Esophagus squamous epithelium (tissue), 5 donors: ENCODE measurements at regions not wholly inside any gene's neighbourhood (a gene's known extent, or its start where the extent isn't known, plus 50 kb on each side); places are given as distances from the start of the nearest gene placed in this dataset.

ENCODE experiments used
- DNase-seq: peaks from one replicate; lab custom pipeline; 2025; lab: John Stamatoyannopoulos, UW
- H3K27ac ChIP-seq, 4 donors: fragments of 200-600 bp; sonication (generic); one replicate each; pipeline ENCODE4 v1.5.1; 2016 to 2019; ENCODE audit warnings: mild to moderate bottlenecking in 1 of 4
- H3K27me3 ChIP-seq, 4 donors: fragments of 200-600 bp; sonication (generic); 1 replicate in 3 of 4; 2 replicates in 1 of 4; pipeline versions ENCODE4 v1.5.1 to v1.6.0; 2017 to 2021; ENCODE audit warnings: antibody characterized with exemption in 1 of 4
- H3K36me3 ChIP-seq, 3 donors: fragments of 200-600 bp; sonication (generic); one replicate each; pipeline ENCODE4 v1.5.1; 2016 to 2019
- H3K4me1 ChIP-seq, 3 donors: fragments of 200-600 bp; sonication (generic); one replicate each; pipeline ENCODE4 v1.5.1; 2017 to 2019
- H3K4me3 ChIP-seq, 4 donors: fragments of 200-600 bp; sonication (generic); 1 replicate in 3 of 4; 2 replicates in 1 of 4; pipeline ENCODE4 v1.5.1; 2016 to 2019; ENCODE audit warnings: mild to moderate bottlenecking in 2 of 4, moderate library complexity in 1 of 4
- H3K9me3 ChIP-seq, 3 donors: fragments of 200-600 bp; sonication (generic); one replicate each; pipeline ENCODE4 v1.5.1; 2016 to 2019
- CTCF ChIP-seq, 6 experiments: fragments of 450-650 bp in 4 of 6; fragments of 200-600 bp in 2 of 6; sonication (generic) in 2 of 6; IDR thresholded peaks; one replicate each; pipeline ENCODE4 v1.5.1; 2016 to 2019; ENCODE audit warnings: antibody characterized with exemption in 6 of 6, mild to moderate bottlenecking in 4 of 6, moderate library complexity in 4 of 6
- POLR2A ChIP-seq, 4 donors: fragments of 450-650 bp; IDR thresholded peaks; one replicate each; pipeline ENCODE4 v1.6.1; 2017; ENCODE audit warnings: antibody characterized with exemption in 4 of 4, mild to moderate bottlenecking in 4 of 4, moderate library complexity in 3 of 4
- WGBS, 2 donors: methylation state at CpG; one replicate each; pipeline ENCODE4 v1.1.5; 2018; 5-methylcytosine and 5-hydroxymethylcytosine counted together
- intact Hi-C: fragments of 100-400 bp; cut with DNase I; formaldehyde crosslinking; loops from one replicate; pipeline ENCODE4 v1.15.0; 2022
- donor health status: DM: yes; HTN: yes; CAD: no.

- intact Hi-C loops = no loop called here
- TF ChIP-seq POLR2A (IDR thresholded peaks at IDR 0.05) = no peak
- TF ChIP-seq CTCF (IDR thresholded peaks at IDR 0.05) = no peak
- no peaks in the 10 kb centered on the region for H3K36me3 ChIP-seq
- WGBS, 2 donors = 69 to 88% methylated on average over 2 of the region's 2 CpGs
- DNase-seq = no peak
- H3K27me3 ChIP-seq = no peaks in the 10 kb centered on the region
- H3K27ac ChIP-seq = no peak overlapping the region
- peaks cover 0 to 4% (median 0%) of the 10 kb centered on the region in 3 donors for H3K4me1 ChIP-seq
- no peak overlapping the region for H3K4me3 ChIP-seq
- H3K9me3 ChIP-seq = no peaks in the 10 kb centered on the region
Observed at GRCh38 chr1:170789063-170789462, 125.1 kb downstream of the PRRX1 start.

GRCh38 chr1:170790175-170790574 lies 126.2 kb downstream of the PRRX1 start:
- no peak for DNase-seq
- Histone ChIP-seq H3K4me1 (peaks cover 0 to 4% (median 0%) of the 10 kb centered on the region in 3 donors), H3K27me3 (no peaks in the 10 kb centered on the region), H3K4me3 (no peak overlapping the region), H3K27ac (no peak overlapping the region), H3K36me3 (no peaks in the 10 kb centered on the region), H3K9me3 (no peaks in the 10 kb centered on the region)
- WGBS, 2 donors = 19 to 22% methylated on average over 2 of the region's 2 CpGs
- intact Hi-C loops = no loop called here
- no peak for TF ChIP-seq POLR2A (IDR thresholded peaks at IDR 0.05)
- TF ChIP-seq CTCF (IDR thresholded peaks at IDR 0.05) = no peak

GRCh38 chr1:170790651-170791071 lies 126.7 kb downstream of the PRRX1 start:
- 32 to 46% methylated on average over 3 of the region's 3 CpGs for WGBS, 2 donors
- Histone ChIP-seq H3K27ac (no peak overlapping the region), H3K4me1 (peaks cover 0 to 4% (median 0%) of the 10 kb centered on the region in 3 donors), H3K27me3 (no peaks in the 10 kb centered on the region), H3K9me3 (no peaks in the 10 kb centered on the region), H3K4me3 (no peak overlapping the region), H3K36me3 (no peaks in the 10 kb centered on the region)
- no peak for DNase-seq
- no peak for TF ChIP-seq POLR2A (IDR thresholded peaks at IDR 0.05)
- no peak for TF ChIP-seq CTCF (IDR thresholded peaks at IDR 0.05)
- intact Hi-C loops = no loop called here

GRCh38 chr1:170791941-170792340 lies 128.0 kb downstream of the PRRX1 start:
- no peak overlapping the region for H3K4me3 ChIP-seq
- H3K9me3 ChIP-seq = no peaks in the 10 kb centered on the region
- H3K36me3 ChIP-seq = no peaks in the 10 kb centered on the region
- no peak for DNase-seq
- H3K27me3 ChIP-seq = no peaks in the 10 kb centered on the region
- H3K27ac ChIP-seq = no peak overlapping the region
- WGBS, 2 donors = 61 to 74% methylated on average over 5 of the region's 5 CpGs
- TF ChIP-seq POLR2A (IDR thresholded peaks at IDR 0.05) (no peak), CTCF (IDR thresholded peaks at IDR 0.05) (no peak)
- H3K4me1 ChIP-seq = peaks cover 0 to 4% (median 0%) of the 10 kb centered on the region in 3 donors
- intact Hi-C loops = no loop called here

- H3K36me3 ChIP-seq = no peaks in the 10 kb centered on the region
- H3K4me3 ChIP-seq = no peak overlapping the region
- no peaks in the 10 kb centered on the region for H3K27me3 ChIP-seq
- TF ChIP-seq CTCF (IDR thresholded peaks at IDR 0.05) (no peak), POLR2A (IDR thresholded peaks at IDR 0.05) (no peak)
- intact Hi-C loops = no loop called here
- H3K4me1 ChIP-seq = no peaks in the 10 kb centered on the region
- no peak overlapping the region for H3K27ac ChIP-seq
- H3K9me3 ChIP-seq = no peaks in the 10 kb centered on the region
- DNase-seq = no peak
Observed at GRCh38 chr1:170800265-170800664, 135.1 kb upstream of the MROH9 start.
